ENCODE measurements at regions not wholly inside any gene's neighbourhood (a gene's known extent, or its start where the extent isn't known, plus 50 kb on each side); places are given as distances from the start of the nearest gene placed in this dataset.
A peak's percentile ranks its signal among the peaks of the same experiment; 100 is the strongest.

DNA sequence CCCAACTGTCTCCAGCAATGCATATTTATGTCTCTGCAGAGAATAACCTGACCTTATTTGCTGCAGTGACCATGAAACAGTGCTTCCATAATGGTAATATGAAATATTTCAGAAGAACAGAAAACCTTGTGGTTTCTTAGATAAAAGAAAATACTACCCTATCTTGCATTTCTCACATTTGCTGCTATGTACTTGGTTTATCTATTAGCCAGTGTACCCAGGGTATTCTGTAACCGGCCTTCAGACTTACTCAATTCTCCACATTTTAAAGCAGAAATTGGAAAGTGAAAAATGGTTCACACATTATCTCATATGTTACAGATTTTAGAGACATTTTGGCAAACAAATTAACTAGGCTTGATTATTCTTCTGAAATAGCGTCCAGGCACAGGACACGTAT is 57.9 kb upstream of the CCDC91 start:
- no peak overlapping the region for H3K4me3 ChIP-seq (ENCODE audit: low read length)
- TF ChIP-seq, protein P1, sequence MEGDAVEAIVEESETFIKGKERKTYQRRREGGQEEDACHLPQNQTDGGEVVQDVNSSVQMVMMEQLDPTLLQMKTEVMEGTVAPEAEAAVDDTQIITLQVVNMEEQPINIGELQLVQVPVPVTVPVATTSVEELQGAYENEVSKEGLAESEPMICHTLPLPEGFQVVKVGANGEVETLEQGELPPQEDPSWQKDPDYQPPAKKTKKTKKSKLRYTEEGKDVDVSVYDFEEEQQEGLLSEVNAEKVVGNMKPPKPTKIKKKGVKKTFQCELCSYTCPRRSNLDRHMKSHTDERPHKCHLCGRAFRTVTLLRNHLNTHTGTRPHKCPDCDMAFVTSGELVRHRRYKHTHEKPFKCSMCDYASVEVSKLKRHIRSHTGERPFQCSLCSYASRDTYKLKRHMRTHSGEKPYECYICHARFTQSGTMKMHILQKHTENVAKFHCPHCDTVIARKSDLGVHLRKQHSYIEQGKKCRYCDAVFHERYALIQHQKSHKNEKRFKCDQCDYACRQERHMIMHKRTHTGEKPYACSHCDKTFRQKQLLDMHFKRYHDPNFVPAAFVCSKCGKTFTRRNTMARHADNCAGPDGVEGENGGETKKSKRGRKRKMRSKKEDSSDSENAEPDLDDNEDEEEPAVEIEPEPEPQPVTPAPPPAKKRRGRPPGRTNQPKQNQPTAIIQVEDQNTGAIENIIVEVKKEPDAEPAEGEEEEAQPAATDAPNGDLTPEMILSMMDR (IDR thresholded peaks at IDR 0.05; ENCODE audit: insufficient read depth, low read depth, low read length, missing control alignments), result no peak
- DNase-seq (ENCODE audit: low read depth), result no peak

DNA sequence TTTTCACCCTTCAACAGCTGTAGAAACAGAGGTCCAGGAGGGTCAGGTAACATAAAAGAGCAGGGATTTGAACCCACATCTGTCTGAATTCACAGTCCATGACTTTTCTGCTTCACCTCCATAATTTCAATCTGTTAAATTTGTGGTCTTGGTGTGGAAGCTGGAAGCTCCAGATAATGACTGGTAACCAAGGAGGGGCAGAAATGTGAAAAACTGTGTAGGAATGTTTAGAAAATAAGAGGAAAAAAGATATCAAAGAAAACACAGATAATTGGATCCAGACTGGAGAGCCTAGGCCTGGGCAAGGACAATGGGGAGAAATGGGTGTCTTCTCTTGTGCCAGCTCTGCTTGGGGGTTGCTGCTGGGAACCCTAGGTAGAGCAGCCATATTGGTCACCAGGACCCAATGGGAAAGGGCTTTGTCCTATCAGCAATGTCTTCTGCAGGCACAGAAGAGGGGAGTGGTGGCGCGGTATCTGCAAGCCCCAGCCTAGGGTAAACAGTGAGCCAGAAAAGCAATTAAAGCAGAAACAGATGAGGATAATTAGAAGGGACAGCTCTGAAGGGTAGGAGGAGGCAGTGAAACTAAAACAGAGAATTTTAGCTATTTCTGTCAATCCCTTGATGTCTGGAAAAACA is 54.3 kb upstream of the CCDC91 start:
- DNase-seq (ENCODE audit: low read depth), result no peak
- H3K4me3 ChIP-seq (ENCODE audit: low read length), result no peak overlapping the region
- TF ChIP-seq, protein P1 (IDR thresholded peaks at IDR 0.05; ENCODE audit: insufficient read depth, low read depth, low read length, missing control alignments), result no peak

DNA sequence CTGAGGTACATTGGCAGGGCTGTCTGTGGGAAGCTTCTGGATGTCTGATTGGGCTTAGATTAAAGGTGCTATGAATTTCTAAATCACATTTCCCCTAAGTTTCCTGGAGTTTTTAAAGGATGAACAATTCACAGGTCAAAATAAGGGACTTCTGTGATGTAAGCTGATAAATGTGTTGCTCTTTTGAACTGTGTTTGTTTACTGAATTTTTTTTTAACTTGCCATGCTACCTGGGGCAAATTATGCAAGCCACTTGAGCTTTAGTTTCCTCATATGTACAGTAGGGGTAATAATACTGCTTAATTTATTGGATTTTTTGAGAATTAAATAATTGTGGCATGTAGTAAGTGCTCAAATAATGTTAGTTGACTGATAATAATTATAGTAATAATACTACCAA is 52.8 kb upstream of the CCDC91 start:
- no peak overlapping the region for H3K4me3 ChIP-seq (ENCODE audit: low read length)
- TF ChIP-seq, protein P1 (IDR thresholded peaks at IDR 0.05; ENCODE audit: insufficient read depth, low read depth, low read length, missing control alignments), result no peak
- peak; percentile 53 for DNase-seq (ENCODE audit: low read depth)

DNA sequence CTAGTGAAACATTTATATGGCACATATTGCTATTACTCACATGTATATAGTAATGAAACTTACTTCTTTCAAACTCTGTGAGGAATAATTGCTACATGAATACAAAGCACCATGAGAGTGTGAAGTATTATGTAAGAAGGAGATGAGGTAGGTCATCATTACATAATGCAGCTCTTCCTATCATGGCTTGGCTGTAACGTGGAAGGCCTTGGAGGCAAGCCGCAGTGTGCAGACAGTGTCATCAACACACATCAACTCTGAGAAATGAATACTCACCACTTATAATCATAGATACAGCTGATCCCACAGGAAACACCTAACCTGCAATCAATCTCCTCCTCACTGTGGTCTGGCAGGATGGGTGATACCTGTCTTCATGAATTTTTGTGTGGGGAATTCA is 49.9 kb upstream of the CCDC91 start:
- peak; percentile 82 for DNase-seq (ENCODE audit: low read depth)

More for the DNA sequence above, 49.9 kb upstream of the CCDC91 start:
- no peak overlapping the region for H3K4me3 ChIP-seq (ENCODE audit: low read length)
- TF ChIP-seq, protein P1 (IDR thresholded peaks at IDR 0.05; ENCODE audit: insufficient read depth, low read depth, low read length, missing control alignments), result no peak
